HG03064 (cell line): ENCODE measurements at regions not wholly inside any gene's neighbourhood (a gene's known extent, or its start where the extent isn't known, plus 50 kb on each side); places are given as distances from the start of the nearest gene placed in this dataset.

ENCODE experiments used
- ATAC-seq: cut with Tn5 transposase; IDR thresholded peaks from one replicate; pipeline ENCODE4 v1.9.1; 2021; ENCODE audit warnings: low read depth; ENCODE audit not compliant: unreplicated experiment

DNA sequence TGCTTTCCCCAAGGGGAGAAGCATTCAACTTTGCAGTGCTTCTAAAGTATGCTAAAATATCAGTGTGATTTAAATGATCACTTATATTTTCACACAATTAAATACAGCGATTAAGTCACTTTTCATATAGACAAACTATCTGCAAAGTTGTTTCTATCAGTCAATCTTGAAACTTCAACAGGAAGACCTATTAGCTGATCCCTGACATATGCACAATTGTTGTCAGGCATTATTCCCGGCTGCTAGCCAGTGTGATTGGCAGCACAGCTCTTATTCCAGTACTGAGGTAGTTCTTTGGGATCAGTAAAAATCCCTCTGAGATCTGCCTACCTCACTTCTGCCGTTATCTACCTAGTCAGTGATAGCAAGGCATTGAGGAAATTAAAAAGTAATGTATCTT lies 629.5 kb downstream of the NR4A2 start:
- ATAC-seq, result no peak

- no peak for ATAC-seq
Observed at GRCh38 chr2:155701721-155702120, 630.8 kb downstream of the NR4A2 start.

- no peak for ATAC-seq
Observed at GRCh38 chr2:155696571-155696970, 636.0 kb downstream of the NR4A2 start.

GRCh38 chr2:155695505-155695904 lies 637.0 kb downstream of the NR4A2 start:
- no peak for ATAC-seq

DNA sequence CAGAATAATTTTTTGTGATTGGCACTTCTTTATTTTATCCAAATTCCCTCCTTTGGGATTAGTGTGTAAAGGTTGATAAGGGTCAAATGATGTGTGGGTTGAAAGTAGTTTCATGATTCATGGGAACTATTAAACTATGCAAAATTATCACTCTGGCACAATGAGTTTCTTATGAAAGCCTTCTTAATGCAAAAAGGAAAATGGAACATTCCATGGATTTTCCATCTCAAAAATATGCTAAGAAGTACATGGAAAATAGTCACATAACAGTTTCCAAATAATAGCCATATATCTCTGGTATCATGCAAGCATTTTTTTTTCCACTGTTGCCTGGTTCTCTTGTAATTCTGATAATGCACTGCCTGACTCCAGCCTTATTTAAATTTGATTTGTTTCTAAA lies 639.7 kb downstream of the NR4A2 start:
- no peak for ATAC-seq

DNA sequence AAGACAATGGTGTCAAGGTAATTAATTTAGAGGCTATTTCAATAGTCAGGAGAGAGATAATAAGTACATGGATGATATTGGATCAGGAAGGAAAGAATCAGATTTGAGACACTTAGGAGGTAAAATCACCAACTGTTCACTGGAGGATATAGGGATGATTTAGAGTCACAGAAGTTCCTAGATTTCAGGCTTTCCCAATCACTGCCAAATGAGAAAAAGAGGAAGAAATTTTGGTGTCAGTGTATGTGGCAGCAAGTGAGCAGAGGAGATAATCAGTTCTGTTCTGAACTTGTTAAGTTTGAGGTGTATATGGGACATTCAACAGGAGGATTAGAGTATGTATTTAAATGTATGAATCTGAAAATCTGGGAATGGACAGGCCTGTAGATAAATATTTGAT lies 640.4 kb downstream of the NR4A2 start:
- ATAC-seq, result no peak

GRCh38 chr2:155690785-155691184 lies 641.7 kb downstream of the NR4A2 start:
- ATAC-seq, result no peak

GRCh38 chr2:155689791-155690190 lies 642.7 kb downstream of the NR4A2 start:
- ATAC-seq, result no peak

DNA sequence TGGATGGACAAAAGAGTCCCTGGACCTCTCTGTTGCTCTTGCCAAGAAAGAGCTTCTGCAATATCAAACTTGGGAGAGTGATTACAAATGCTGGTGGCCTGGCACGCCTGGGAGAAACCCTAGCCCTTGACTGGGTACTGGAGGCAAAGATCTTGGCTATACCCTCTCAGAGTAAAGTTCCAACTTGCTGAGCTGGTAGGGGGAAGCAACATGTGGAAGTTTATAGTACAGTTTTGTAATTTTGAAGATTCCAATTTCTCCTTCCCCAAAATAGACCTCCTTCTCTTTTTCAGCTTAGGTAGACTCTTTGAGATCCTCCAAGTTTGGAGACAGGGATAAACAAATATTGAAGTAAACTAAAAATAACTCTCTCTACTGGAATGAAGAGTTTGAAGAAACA lies 645.3 kb downstream of the NR4A2 start:
- ATAC-seq, result no peak

GRCh38 chr2:155679647-155680046 lies 652.9 kb downstream of the NR4A2 start:
- no peak for ATAC-seq

GRCh38 chr2:155675920-155676319 lies 656.6 kb downstream of the NR4A2 start:
- no peak for ATAC-seq

DNA sequence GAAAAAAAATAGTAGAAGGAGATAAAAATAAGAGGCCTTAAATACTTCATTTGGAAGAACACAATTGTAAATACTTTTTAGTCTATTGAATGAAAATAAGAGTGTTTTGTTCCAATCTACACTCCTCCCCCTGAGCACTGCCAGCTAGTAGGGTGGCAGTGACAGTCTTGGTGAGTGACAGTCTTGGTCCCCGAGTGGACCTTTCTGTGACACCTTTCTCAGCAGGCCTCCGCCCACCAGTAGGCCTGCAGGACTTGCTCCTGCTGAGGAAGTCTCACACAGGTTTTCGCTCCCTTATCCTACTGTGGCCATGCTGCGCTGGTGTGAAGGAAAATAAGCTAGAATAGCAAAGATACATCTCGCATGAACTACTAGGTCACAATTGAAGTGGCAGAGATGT lies 666.8 kb downstream of the NR4A2 start:
- no peak for ATAC-seq

- ATAC-seq, result no peak
Observed at GRCh38 chr2:155663265-155663664, 669.3 kb downstream of the NR4A2 start.

- no peak for ATAC-seq
Observed at GRCh38 chr2:155662224-155662623, 670.3 kb downstream of the NR4A2 start.

- ATAC-seq, result no peak
Observed at GRCh38 chr2:155653176-155653575, 679.3 kb downstream of the NR4A2 start.

GRCh38 chr2:155651851-155652250 lies 680.7 kb downstream of the NR4A2 start:
- ATAC-seq, result no peak

DNA sequence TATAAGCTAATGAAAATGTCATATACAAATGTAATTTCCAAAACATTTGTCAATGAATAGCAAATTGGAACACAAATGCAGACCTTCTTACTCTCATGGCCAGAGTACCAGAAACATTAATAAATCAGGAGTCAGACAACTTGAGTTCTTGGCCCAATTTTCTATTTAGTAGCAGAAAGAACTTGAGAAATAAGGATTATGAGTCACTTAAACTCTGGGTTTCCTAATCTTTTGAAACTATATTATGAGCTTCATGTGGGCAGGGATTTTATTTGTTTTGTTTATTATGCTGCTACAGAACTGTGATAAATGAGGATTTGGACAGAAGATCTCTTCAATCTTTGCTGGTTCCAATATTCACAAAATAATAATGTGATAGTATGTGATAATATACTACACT lies 686.7 kb downstream of the NR4A2 start:
- ATAC-seq, result no peak

DNA sequence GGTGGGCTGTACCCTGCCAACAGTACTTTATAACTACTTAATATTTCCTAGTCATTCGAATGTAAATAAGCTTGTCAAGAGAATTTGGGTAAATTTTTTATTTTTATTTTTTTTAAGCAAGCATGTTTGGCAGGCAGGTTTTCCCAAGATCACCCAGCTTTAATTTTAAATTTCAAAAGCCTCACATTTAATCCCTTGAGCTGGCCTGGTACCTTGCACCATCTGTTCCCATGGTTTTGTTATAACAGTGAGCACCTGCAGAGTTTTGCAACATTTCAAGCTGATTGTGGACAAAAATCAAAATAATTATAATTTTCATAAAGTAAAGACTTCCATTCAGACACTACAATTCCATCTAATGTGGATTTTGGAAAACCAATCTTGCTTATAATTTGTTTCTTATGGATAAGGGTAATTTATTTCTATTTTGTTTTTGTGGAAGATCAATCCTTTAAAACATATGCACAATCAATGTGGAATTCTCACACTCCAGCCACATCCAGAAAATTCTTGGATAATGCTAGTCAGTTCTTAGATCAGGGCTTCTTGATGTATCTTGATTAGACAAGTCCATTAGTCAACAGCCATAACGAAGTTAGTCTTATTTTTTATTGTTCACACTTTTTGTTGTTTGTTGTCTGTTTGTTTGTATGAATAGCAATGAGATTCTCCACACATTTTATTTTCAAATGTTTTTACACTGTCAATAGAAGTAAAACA lies 689.3 kb downstream of the NR4A2 start:
- ATAC-seq, result no peak

- no peak for ATAC-seq
Observed at GRCh38 chr2:155633887-155634570, 698.5 kb downstream of the NR4A2 start.

- no peak for ATAC-seq
Observed at GRCh38 chr2:155633060-155633839, 699.3 kb downstream of the NR4A2 start.

GRCh38 chr2:155630760-155631159 lies 701.8 kb downstream of the NR4A2 start:
- ATAC-seq, result no peak

DNA sequence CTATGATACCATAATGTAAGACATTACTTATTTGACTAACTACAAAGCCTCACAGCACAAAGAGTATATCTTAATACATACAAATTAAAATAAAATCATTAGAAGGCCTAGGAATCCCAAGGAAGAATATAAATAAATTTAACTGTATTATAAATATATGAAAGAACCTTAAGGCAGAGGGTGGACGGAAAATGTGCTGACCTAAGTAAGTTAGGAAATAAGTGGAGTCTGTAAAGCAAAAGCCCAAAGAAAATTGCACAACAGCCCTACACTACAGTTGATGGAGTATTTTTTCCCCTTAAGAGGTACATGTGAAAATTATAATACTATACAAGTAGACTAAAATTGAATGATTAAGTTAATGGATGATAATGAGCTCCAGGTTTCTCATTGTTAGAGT lies 710.1 kb downstream of the NR4A2 start:
- ATAC-seq, result no peak
